Brain microvascular endothelial cell (primary cell): ENCODE measurements at regions not wholly inside any gene's neighbourhood (a gene's known extent, or its start where the extent isn't known, plus 50 kb on each side); places are given as distances from the start of the nearest gene placed in this dataset.

Experiments used
- DNase-seq: peaks from one replicate; pipeline ENCODE4 v3.0.0-alpha.2; 2020
- H3K27ac ChIP-seq: fragments of 250-450 bp; sonication (Bioruptor Pico); 2 replicates; pipeline ENCODE4 v1.5.1; 2020; ENCODE audit warnings: mild to moderate bottlenecking, moderate library complexity
- H3K27me3 ChIP-seq: fragments of 250-450 bp; sonication (Bioruptor Pico); replicated peaks from 2 replicates; pipeline ENCODE4 v1.5.1; 2020; ENCODE audit warnings: mild to moderate bottlenecking
- H3K36me3 ChIP-seq: fragments of 250-450 bp; sonication (Bioruptor Pico); replicated peaks from 2 replicates; pipeline ENCODE4 v1.5.1; 2020; ENCODE audit warnings: mild to moderate bottlenecking
- H3K4me3 ChIP-seq: 2 replicates; pipeline ENCODE4 v1.5.1; 2011; ENCODE audit warnings: low read depth, mild to moderate bottlenecking, control low read depth, low read length, moderate library complexity
- CTCF ChIP-seq: IDR thresholded peaks from 2 replicates; pipeline ENCODE4 v1.5.1; 2011; ENCODE audit warnings: low read depth, mild to moderate bottlenecking, moderate library complexity, low read length, control low read depth, inconsistent platforms; ENCODE audit errors: missing control alignments
- in situ Hi-C: cut with HindIII; loops from 2 replicates; pipeline ENCODE4 v1.10.0; 2017; ENCODE audit warnings: low sequenced_read_pairs, low pct_ligation_motif_present

- in situ Hi-C loops: no loop called here
- Histone ChIP-seq H3K4me3 (no peak overlapping the region), H3K36me3 (no peaks in the 10 kb centered on the region), H3K27ac (no peak overlapping the region), H3K27me3 (no peaks in the 10 kb centered on the region)
- TF ChIP-seq CTCF: no peak
- DNase-seq: no peak
Observed at GRCh38 chr1:105736349-105736748, 1320.1 kb upstream of the PRMT6 start.

GRCh38 chr1:105779727-105780126, 1276.7 kb upstream of the PRMT6 start:
- in situ Hi-C loops: no loop called here
- TF ChIP-seq CTCF: no peak
- Histone ChIP-seq H3K36me3 (no peaks in the 10 kb centered on the region), H3K27ac (no peak overlapping the region), H3K4me3 (no peak overlapping the region), H3K27me3 (no peaks in the 10 kb centered on the region)
- no peak for DNase-seq

GRCh38 chr1:105785021-105785420, 1271.5 kb upstream of the PRMT6 start:
- Histone ChIP-seq H3K27ac (no peak overlapping the region), H3K27me3 (no peaks in the 10 kb centered on the region), H3K36me3 (no peaks in the 10 kb centered on the region), H3K4me3 (no peak overlapping the region)
- no peak for TF ChIP-seq CTCF
- in situ Hi-C loops: no loop called here
- DNase-seq: peak; percentile 29

GRCh38 chr1:105793536-105794146, 1262.8 kb upstream of the PRMT6 start:
- TF ChIP-seq CTCF: peak; percentile 77
- H3K4me3 ChIP-seq: no peak overlapping the region
- H3K27ac ChIP-seq: no peak overlapping the region
- in situ Hi-C loops: no loop called here
- H3K36me3 ChIP-seq: no peaks in the 10 kb centered on the region
- peak; percentile 39 for DNase-seq
- H3K27me3 ChIP-seq: no peaks in the 10 kb centered on the region

GRCh38 chr1:105795741-105796140, 1260.7 kb upstream of the PRMT6 start:
- Histone ChIP-seq H3K27ac (no peak overlapping the region), H3K27me3 (no peaks in the 10 kb centered on the region), H3K4me3 (no peak overlapping the region), H3K36me3 (no peaks in the 10 kb centered on the region)
- TF ChIP-seq CTCF: no peak
- in situ Hi-C loops: no loop called here
- DNase-seq: no peak

GRCh38 chr1:105830571-105831146, 1225.8 kb upstream of the PRMT6 start:
- DNase-seq: no peak
- H3K27me3 ChIP-seq: no peaks in the 10 kb centered on the region
- H3K4me3 ChIP-seq: no peak overlapping the region
- TF ChIP-seq CTCF: no peak
- H3K36me3 ChIP-seq: no peaks in the 10 kb centered on the region
- in situ Hi-C loops: no loop called here
- no peak overlapping the region for H3K27ac ChIP-seq
